Parathyroid adenoma (tissue), 2 donors: ENCODE measurements at regions not wholly inside any gene's neighbourhood (a gene's known extent, or its start where the extent isn't known, plus 50 kb on each side); places are given as distances from the start of the nearest gene placed in this dataset.

Source experiments
- H2AFZ ChIP-seq: fragments of 300-600 bp; sonication (generic); one replicate; pipeline ENCODE4 v1.7.0; 2017; ENCODE audit warnings: antibody characterized with exemption, mild to moderate bottlenecking
- H3K27ac ChIP-seq: fragments of 300-600 bp; sonication (generic); one replicate; pipeline ENCODE4 v1.7.0; 2017
- H3K27me3 ChIP-seq: fragments of 300-600 bp; sonication (generic); one replicate; pipeline ENCODE4 v1.7.0; 2017; ENCODE audit warnings: low read length; ENCODE audit not compliant: control insufficient read depth, insufficient read depth
- H3K36me3 ChIP-seq: fragments of 300-600 bp; sonication (generic); one replicate; pipeline ENCODE4 v1.7.0; 2017; ENCODE audit warnings: low read length; ENCODE audit not compliant: control insufficient read depth, insufficient read depth
- H3K4me1 ChIP-seq: fragments of 300-600 bp; sonication (generic); one replicate; pipeline ENCODE4 v1.7.0; 2017; ENCODE audit warnings: control low read depth
- H3K4me2 ChIP-seq: fragments of 300-600 bp; sonication (generic); one replicate; pipeline ENCODE4 v1.7.0; 2017; ENCODE audit warnings: low read length
- H3K4me3 ChIP-seq: fragments of 300-600 bp; sonication (generic); one replicate; pipeline ENCODE4 v1.7.0; 2017; ENCODE audit warnings: low read depth, low read length
- H3K79me2 ChIP-seq: fragments of 300-600 bp; sonication (generic); one replicate; pipeline ENCODE4 v1.7.0; 2017; ENCODE audit warnings: control low read depth
- H3K9ac ChIP-seq: fragments of 300-600 bp; sonication (generic); one replicate; pipeline ENCODE4 v1.7.0; 2017; ENCODE audit warnings: mild to moderate bottlenecking
- H3K9me3 ChIP-seq: fragments of 300-600 bp; sonication (generic); one replicate; pipeline ENCODE4 v1.7.0; 2017; ENCODE audit warnings: low read length; ENCODE audit not compliant: control insufficient read depth
- CTCF ChIP-seq: fragments of 300-600 bp; sonication (generic); IDR thresholded peaks from one replicate; pipeline ENCODE4 v1.7.0; 2017; ENCODE audit warnings: antibody characterized with exemption, mild to moderate bottlenecking
- donor health status: primary hyperparathyroidism.

GRCh38 chr12:90205165-90205564 lies 496.5 kb upstream of the ATP2B1 start:
- Histone ChIP-seq H3K79me2 (no peaks in the 10 kb centered on the region), H3K27ac (no peak overlapping the region), H3K9me3 (no peaks in the 10 kb centered on the region), H3K4me3 (no peak overlapping the region), H3K36me3 (no peaks in the 10 kb centered on the region), H3K4me2 (no peak overlapping the region), H3K4me1 (no peaks in the 10 kb centered on the region), H2AFZ (no peak overlapping the region), H3K27me3 (no peaks in the 10 kb centered on the region), H3K9ac (no peak overlapping the region)
- TF ChIP-seq CTCF, result no peak

- H3K27me3 ChIP-seq, result no peaks in the 10 kb centered on the region
- TF ChIP-seq CTCF, result no peak
Measured at GRCh38 chr12:90203556-90203955, 494.9 kb upstream of the ATP2B1 start.

GRCh38 chr12:90199006-90199405 lies 490.4 kb upstream of the ATP2B1 start:
- no peak for TF ChIP-seq CTCF
- no peaks in the 10 kb centered on the region for H3K36me3 ChIP-seq
- no peak overlapping the region for H2AFZ ChIP-seq
- no peaks in the 10 kb centered on the region for H3K4me1 ChIP-seq
- H3K9me3 ChIP-seq, result no peaks in the 10 kb centered on the region
- H3K27ac ChIP-seq, result no peak overlapping the region
- H3K79me2 ChIP-seq, result no peaks in the 10 kb centered on the region
- H3K9ac ChIP-seq, result no peak overlapping the region
- H3K27me3 ChIP-seq, result no peaks in the 10 kb centered on the region
- no peak overlapping the region for H3K4me2 ChIP-seq
- no peak overlapping the region for H3K4me3 ChIP-seq

More at GRCh38 chr12:90203556-90203955, 494.9 kb upstream of the ATP2B1 start:
- Histone ChIP-seq H3K27ac (no peak overlapping the region), H3K9ac (no peak overlapping the region), H2AFZ (no peak overlapping the region), H3K4me3 (no peak overlapping the region), H3K79me2 (no peaks in the 10 kb centered on the region), H3K4me1 (no peaks in the 10 kb centered on the region), H3K4me2 (no peak overlapping the region), H3K36me3 (no peaks in the 10 kb centered on the region), H3K9me3 (no peaks in the 10 kb centered on the region)

- Histone ChIP-seq H3K79me2 (no peaks in the 10 kb centered on the region), H3K36me3 (no peaks in the 10 kb centered on the region), H2AFZ (no peak overlapping the region), H3K9me3 (no peaks in the 10 kb centered on the region), H3K9ac (no peak overlapping the region), H3K4me2 (no peak overlapping the region), H3K4me1 (no peaks in the 10 kb centered on the region), H3K4me3 (no peak overlapping the region), H3K27me3 (no peaks in the 10 kb centered on the region), H3K27ac (no peak overlapping the region)
- TF ChIP-seq CTCF, result no peak
Measured at GRCh38 chr12:90193500-90193899, 484.9 kb upstream of the ATP2B1 start.

GRCh38 chr12:90188857-90189256 lies 480.2 kb upstream of the ATP2B1 start:
- H3K27me3 ChIP-seq, result no peaks in the 10 kb centered on the region
- H3K4me3 ChIP-seq, result no peak overlapping the region

More at GRCh38 chr12:90188857-90189256, 480.2 kb upstream of the ATP2B1 start:
- Histone ChIP-seq H3K4me2 (no peak overlapping the region), H3K4me1 (no peaks in the 10 kb centered on the region), H3K9me3 (no peaks in the 10 kb centered on the region), H3K36me3 (no peaks in the 10 kb centered on the region), H3K79me2 (no peaks in the 10 kb centered on the region), H2AFZ (no peak overlapping the region), H3K9ac (no peak overlapping the region), H3K27ac (no peak overlapping the region)
- TF ChIP-seq CTCF, result no peak
